SU-DHL-6 (cell line): ENCODE measurements at regions not wholly inside any gene's neighbourhood (a gene's known extent, or its start where the extent isn't known, plus 50 kb on each side); places are given as distances from the start of the nearest gene placed in this dataset.

Source experiments
- H2AFZ ChIP-seq: fragments of 200-600 bp; sonication (generic); 2 replicates; pipeline ENCODE4 v1.6.1; 2014; ENCODE audit warnings: low read depth, mild to moderate bottlenecking, moderate library complexity, mixed read lengths, antibody characterized with exemption, low read length; ENCODE audit not compliant: severe bottlenecking
- H3F3A ChIP-seq: fragments of 200-600 bp; shearing (Covaris generic); 2 replicates; pipeline ENCODE4 v1.6.0; 2016; ENCODE audit warnings: antibody characterized with exemption, mild to moderate bottlenecking; ENCODE audit not compliant: insufficient read depth
- H3K27ac ChIP-seq: fragments of 200-600 bp; sonication (generic); 2 replicates; pipeline ENCODE4 v1.5.1; 2016; ENCODE audit warnings: low read depth, mild to moderate bottlenecking, low read length, moderate library complexity, mixed read lengths
- H3K27me3 ChIP-seq: fragments of 200-600 bp; sonication (generic), shearing (Covaris generic); 2 replicates; pipeline ENCODE4 v1.6.0; 2014; ENCODE audit warnings: mild to moderate bottlenecking, low read length
- H3K36me3 ChIP-seq: fragments of 200-600 bp; sonication (generic); 2 replicates; pipeline ENCODE4 v1.6.1; 2014; ENCODE audit warnings: mild to moderate bottlenecking, low read length, mixed read lengths
- H3K4me2 ChIP-seq: fragments of 300-600, 200-600 bp; shearing (Covaris generic), sonication (generic); 2 replicates; pipeline ENCODE4 v1.6.0; 2014; ENCODE audit warnings: low read length, low read depth, mild to moderate bottlenecking; ENCODE audit not compliant: poor library complexity, severe bottlenecking
- H3K4me3 ChIP-seq: fragments of 200-600 bp; sonication (generic); 2 replicates; pipeline ENCODE4 v1.5.1; 2014; ENCODE audit warnings: antibody characterized with exemption, low read length, mild to moderate bottlenecking, mixed read lengths; ENCODE audit not compliant: insufficient read depth, poor library complexity, severe bottlenecking
- H3K79me2 ChIP-seq: fragments of 200-600 bp; sonication (generic); 2 replicates; pipeline ENCODE4 v1.6.1; 2014; ENCODE audit warnings: mild to moderate bottlenecking, low read length, moderate library complexity; ENCODE audit not compliant: insufficient read depth
- H3K9ac ChIP-seq: fragments of 200-600 bp; sonication (generic); 2 replicates; pipeline ENCODE4 v1.7.0; 2014; ENCODE audit warnings: mild to moderate bottlenecking, low read length
- H3K9me2 ChIP-seq: fragments of 200-600 bp; sonication (generic); replicated peaks from 2 replicates; pipeline ENCODE4 v1.6.1; 2014; ENCODE audit warnings: low read length; ENCODE audit not compliant: insufficient read depth
- H3K9me3 ChIP-seq: fragments of 200-600 bp; sonication (generic); 2 replicates; pipeline ENCODE4 v1.6.1; 2014; ENCODE audit warnings: low read length, mixed read lengths; ENCODE audit not compliant: insufficient read depth
- H4K20me1 ChIP-seq: fragments of 200-600 bp; sonication (generic); 2 replicates; pipeline ENCODE4 v1.6.1; 2014; ENCODE audit warnings: low read depth, mild to moderate bottlenecking, antibody characterized with exemption, low read length, moderate library complexity, mixed read lengths
- CTCF ChIP-seq: fragments of 200-600 bp; sonication (generic); IDR thresholded peaks from one replicate; pipeline ENCODE4 v1.5.1; 2017; ENCODE audit warnings: antibody characterized with exemption, mild to moderate bottlenecking, low read length, moderate library complexity; ENCODE audit not compliant: insufficient read depth, poor library complexity, severe bottlenecking
- EZH2phosphoT487 ChIP-seq: fragments of 200-600 bp; sonication (generic), shearing (Covaris generic); conservative IDR thresholded peaks from 2 replicates; pipeline ENCODE4 v1.6.1; 2018; ENCODE audit warnings: mild to moderate bottlenecking, antibody characterized with exemption, low read length, moderate library complexity, mixed read lengths

DNA sequence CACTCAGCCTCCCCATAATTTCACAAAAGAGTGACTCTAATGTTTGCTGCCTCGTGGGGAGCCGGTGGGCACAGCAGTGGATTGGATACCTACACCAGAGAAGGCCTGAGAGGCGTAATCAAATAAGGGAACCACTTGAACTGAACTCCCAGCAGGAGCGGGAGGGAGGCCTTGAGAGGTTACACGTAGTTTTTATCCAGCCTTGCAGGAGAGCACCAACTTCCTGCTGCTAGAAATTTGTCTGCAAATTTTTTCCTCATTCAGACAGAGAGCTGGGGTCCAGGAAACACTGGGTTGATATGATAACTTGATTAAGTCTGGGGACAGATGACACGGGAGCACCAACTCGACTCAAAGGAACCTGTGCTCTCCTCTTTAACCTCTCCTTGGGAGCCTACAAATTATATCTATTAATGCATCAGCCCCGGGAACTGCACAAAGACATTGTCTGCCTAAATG is 69.8 kb downstream of the HES1 start:
- no peak overlapping the region for H3K4me2 ChIP-seq
- TF ChIP-seq EZH2phosphoT487: no peak
- H3K79me2 ChIP-seq: no peaks in the 10 kb centered on the region
- no peaks in the 10 kb centered on the region for H3K9me3 ChIP-seq
- no peaks in the 10 kb centered on the region for H3K9me2 ChIP-seq
- no peaks in the 10 kb centered on the region for H3F3A ChIP-seq
- H3K27me3 ChIP-seq: no peaks in the 10 kb centered on the region
- H3K9ac ChIP-seq: no peak overlapping the region
- H3K36me3 ChIP-seq: no peaks in the 10 kb centered on the region
- H4K20me1 ChIP-seq: no peaks in the 10 kb centered on the region
- peak overlapping the region; percentile 12 for H2AFZ ChIP-seq
- no peak overlapping the region for H3K4me3 ChIP-seq
- no peak overlapping the region for H3K27ac ChIP-seq

DNA sequence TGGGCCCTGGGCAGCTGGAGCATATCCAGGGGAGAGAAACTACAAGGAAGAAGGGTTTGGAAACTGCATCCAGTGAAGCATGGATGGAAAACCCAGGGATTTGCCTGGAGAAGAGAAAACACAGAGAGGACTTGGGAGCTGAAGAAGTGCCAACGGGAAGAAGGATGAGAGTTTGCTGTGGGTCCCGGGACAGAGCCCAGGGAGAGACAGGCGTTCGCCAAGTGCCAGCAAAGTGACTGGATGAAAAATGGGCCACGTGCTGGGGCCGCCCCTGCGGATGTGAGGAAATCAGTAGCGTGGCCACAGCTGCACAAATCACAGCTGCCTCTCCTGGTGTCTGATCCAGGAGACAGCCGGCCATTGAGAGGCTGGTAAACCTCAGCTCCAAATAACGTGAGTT is 70.4 kb downstream of the HES1 start:
- Histone ChIP-seq H3K79me2 (no peaks in the 10 kb centered on the region), H4K20me1 (no peaks in the 10 kb centered on the region), H3K9me2 (no peaks in the 10 kb centered on the region), H3K27me3 (no peaks in the 10 kb centered on the region), H3K4me2 (no peak overlapping the region), H3K9me3 (no peaks in the 10 kb centered on the region), H3K9ac (no peak overlapping the region), H3K4me3 (no peak overlapping the region), H3K27ac (no peak overlapping the region), H3K36me3 (no peaks in the 10 kb centered on the region), H3F3A (no peaks in the 10 kb centered on the region), H2AFZ (peak overlapping the region; percentile 12)
- TF ChIP-seq EZH2phosphoT487 (no peak), CTCF (no peak)

DNA sequence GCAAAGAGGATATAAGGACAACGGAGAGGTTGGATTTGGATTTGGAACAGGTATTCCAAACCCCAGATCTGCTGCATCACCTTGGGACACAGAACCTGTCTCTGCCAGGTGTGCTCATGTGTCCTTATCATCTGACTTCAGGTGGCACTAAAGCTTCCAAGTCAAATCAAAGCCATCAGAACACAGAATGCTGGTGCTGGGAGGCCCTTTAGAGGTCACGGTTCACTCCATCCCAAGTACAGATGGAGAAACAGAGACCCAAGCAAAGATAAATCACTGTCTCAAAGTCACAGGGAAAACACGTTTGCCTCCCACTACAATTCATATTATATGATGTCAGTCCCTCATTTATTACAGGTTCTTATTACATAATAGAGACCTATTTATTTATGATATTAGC is 72.8 kb downstream of the HES1 start:
- no peaks in the 10 kb centered on the region for H3K36me3 ChIP-seq
- TF ChIP-seq CTCF: no peak
- TF ChIP-seq EZH2phosphoT487: no peak
- no peak overlapping the region for H3K27ac ChIP-seq
- no peaks in the 10 kb centered on the region for H3K27me3 ChIP-seq
- H3K9me2 ChIP-seq: no peaks in the 10 kb centered on the region
- H3K4me2 ChIP-seq: no peak overlapping the region
- no peaks in the 10 kb centered on the region for H3F3A ChIP-seq
- H4K20me1 ChIP-seq: no peaks in the 10 kb centered on the region
- H3K9ac ChIP-seq: no peak overlapping the region
- no peaks in the 10 kb centered on the region for H3K79me2 ChIP-seq
- H3K9me3 ChIP-seq: no peaks in the 10 kb centered on the region
- no peak overlapping the region for H3K4me3 ChIP-seq
- no peak overlapping the region for H2AFZ ChIP-seq

DNA sequence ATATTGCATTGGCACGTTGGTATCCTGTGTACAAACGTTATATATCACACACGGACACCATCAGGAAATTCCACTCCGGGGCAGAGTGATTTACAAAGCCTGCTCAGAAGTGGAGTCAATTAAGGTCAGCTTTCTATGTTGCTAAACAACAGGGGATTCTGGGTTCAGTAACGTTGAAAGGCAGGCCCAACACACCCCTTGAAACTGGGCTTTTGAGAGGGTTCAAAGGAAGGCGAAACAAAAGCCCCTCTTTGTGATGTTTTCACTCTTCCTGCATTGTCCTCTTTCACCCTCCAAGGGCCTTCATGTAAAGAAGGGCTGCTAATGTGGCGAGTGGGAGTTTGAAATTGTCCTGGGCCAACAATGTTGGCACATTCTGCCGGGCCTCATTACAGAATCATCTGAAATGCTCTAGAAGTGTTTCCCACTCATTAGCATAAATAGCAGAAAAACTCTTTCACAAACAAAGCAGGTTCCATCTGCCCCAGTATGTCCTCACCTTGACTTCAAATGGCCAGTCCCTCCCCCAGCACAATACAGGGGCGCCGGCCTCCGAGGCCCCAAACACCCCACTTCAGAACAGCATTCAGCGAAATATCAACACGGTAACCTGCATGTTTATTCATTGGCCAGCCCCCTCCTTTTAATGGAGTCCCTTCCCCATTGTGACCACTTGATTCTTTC is 76.4 kb downstream of the HES1 start:
- no peak overlapping the region for H3K4me3 ChIP-seq
- no peak for TF ChIP-seq EZH2phosphoT487
- TF ChIP-seq CTCF: no peak
- H3K9me3 ChIP-seq: no peaks in the 10 kb centered on the region
- H3K36me3 ChIP-seq: no peaks in the 10 kb centered on the region
- H3K79me2 ChIP-seq: no peaks in the 10 kb centered on the region
- H4K20me1 ChIP-seq: no peaks in the 10 kb centered on the region
- no peaks in the 10 kb centered on the region for H3K27me3 ChIP-seq
- H3F3A ChIP-seq: no peaks in the 10 kb centered on the region
- H3K27ac ChIP-seq: no peak overlapping the region
- no peak overlapping the region for H3K4me2 ChIP-seq
- H3K9me2 ChIP-seq: no peaks in the 10 kb centered on the region
- H2AFZ ChIP-seq: no peak overlapping the region
- H3K9ac ChIP-seq: no peak overlapping the region
